ENCODE measurements at regions not wholly inside any gene's neighbourhood (a gene's known extent, or its start where the extent isn't known, plus 50 kb on each side); places are given as distances from the start of the nearest gene placed in this dataset.
"Not testable (repeated sequence)": the region's sequence is repeated elsewhere in the genome, so short reads cannot be mapped to it uniquely, and the experiment has no call there.

DNA sequence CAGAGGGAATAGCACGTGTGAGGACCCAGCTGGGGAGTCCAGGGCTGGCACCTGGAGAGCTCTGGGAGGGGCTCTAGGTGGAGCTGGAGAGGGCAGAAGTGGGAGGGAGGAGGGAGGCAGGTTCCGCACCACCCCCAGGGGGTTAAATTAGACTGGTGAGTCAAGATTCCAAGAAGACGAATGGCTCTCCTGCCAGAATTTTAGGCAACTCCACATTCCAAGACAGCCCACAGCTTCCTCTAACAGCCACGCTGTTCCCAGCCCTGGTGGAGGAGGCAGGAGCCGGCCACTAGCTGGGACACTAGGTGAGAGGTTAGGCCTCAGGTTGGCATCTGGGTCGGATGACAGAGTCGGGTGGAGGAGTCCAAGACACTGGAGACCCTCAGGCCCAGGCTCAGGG lies 60.2 kb downstream of the TFAP2C start:
- DNase-seq (ENCODE audit: low spot score): no peak

DNA sequence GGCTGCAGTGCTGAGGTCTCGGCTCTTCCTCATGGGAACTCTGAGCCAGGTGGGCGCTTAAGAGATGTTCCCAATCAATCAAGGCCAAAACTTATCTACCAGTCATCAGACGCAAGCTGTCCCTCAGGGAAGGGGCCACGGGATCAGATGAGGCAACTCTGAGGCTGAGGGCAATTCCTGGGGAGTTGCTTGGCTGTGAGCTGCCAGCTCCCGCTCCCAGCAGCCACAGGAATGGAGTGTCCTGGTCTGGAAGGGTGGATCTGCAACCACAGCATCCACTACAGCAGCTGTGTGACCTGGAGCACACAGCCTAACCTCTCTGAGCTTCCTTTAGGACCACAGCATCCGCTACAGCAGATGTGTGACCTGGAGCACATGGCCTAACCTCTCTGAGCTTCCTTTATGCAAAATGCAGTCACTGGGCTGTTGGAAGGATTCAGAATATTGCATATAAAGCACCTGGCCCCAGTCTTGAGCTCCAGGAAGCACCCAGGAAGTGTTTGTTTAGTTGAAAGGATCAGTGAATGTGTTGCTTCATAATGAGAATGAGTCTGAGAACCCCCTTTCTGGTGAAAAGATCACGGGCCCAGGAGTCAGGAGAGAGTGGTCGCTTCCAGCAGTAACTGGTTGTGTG lies 60.9 kb downstream of the TFAP2C start:
- DNase-seq (ENCODE audit: low spot score): no peak

DNA sequence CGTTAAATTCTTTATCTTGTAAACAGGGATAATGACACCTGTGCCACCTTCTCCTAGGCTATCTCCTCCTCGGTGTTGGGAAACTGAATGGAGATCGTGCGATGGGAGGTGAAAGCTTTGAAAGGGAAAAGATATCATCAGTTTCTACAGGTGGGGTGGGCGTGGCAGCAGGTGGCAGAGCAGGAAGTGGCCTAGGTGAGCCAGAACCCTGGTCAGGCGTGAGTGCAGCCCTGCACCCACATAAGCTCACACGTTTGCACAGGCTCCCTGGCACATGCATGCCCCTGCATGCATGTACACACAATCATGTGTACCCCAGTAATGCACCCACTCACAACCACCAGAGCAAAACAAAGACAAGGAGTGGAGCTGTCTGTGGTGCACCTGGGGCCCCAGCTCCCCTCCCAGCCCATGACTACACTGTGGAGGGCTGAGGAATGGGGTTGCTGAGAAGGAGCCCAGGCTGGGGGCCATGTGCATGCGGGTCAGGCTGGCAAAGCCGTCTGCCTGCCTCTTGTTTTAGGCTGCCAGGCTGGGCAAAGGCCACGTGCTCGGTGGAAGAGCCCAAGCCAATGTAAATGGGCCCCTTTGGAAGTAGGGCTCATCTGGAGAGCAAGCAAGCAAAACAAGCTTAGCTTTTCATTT lies 61.5 kb downstream of the TFAP2C start:
- DNase-seq (ENCODE audit: low spot score): no peak

DNA sequence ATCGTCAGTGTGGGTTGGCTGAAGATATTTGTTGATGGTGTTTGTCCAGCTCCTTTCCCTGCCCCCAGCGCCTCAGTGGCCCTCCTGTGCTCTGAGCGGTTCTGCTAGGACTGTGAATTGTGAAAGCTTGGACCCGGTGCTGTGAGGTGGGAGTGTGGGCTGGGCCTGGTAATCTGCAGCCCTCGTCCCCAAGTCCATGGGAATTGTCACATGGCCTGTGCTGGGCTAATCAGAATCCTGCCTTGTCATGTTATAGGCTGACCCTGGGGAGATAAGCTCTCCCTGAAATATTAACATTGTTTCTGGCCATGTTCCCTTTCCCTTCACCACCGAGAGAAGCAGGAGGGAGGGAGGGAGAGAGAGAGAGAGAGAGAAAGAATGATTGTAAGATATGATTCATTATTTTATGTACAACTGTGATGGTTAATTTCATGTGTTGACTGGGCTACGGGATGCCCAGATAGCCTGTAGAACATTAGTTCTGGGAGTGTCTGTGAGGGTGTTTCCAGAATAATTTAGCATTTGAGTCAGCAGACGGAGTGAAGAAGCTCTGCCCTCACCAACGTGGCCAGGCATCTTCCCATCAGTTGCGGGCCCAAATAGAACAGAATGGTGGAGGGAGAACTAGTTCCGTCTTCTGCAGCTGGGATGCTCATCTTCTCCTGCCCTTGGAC lies 62.4 kb downstream of the TFAP2C start:
- no peak for DNase-seq (ENCODE audit: low spot score)

DNA sequence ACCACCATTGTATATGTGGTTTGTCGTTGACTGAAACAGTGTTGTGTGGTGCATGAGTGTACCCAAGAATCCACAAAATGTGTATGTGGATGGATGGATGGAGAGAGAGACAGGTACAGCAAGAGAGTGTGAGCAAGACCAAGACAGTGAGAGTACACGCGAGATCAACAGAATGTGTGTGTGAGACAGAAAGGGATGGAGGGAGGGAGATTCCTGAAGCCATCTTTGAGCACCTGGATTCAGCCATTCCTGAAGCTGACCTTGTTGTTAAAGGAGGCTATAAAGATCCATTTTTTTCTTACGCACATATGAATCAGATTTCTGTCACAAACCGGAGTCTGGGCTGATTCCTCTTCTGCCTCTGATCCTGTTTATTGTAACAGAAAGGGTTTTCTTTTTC lies 64.1 kb downstream of the TFAP2C start:
- DNase-seq (ENCODE audit: low spot score): no peak

DNA sequence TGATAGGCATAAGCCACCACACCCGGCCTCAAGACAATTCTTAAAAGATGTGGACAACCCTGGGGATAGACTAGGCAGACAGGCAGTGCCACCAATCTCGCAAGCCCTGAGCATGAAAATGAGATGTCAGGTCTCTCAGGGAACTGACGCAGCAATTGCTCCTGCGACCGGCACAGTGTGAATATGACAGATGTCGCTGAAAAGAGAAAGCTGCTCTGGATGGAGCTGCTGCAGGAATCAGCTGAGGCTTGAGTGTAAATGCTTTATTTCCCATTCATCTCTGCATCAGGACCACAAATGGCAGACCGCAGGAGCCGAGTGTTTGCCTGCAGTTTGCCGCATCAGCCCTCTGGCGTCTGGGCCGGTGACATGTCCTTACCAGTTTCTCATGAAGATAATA lies 68.4 kb downstream of the TFAP2C start:
- DNase-seq (ENCODE audit: low spot score): no peak

DNA sequence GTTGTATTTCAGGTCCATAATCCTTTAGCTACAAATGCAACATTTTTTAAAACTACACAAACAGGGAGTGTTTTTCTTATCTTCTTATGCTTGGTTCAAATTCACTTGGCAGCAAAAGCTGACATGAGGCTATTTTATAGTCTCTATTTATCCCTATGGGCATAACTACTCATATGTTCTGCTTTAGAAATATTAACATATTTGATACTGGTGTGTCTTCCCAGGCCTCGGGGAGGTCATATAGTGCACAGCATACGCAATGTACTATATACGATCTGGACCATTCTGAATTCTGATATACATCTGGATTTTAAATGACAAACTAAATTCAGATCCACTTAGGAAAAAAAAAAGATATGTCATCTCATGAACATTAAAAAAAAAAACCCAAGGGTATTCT lies 69.2 kb downstream of the TFAP2C start:
- DNase-seq (ENCODE audit: low spot score): no peak

DNA sequence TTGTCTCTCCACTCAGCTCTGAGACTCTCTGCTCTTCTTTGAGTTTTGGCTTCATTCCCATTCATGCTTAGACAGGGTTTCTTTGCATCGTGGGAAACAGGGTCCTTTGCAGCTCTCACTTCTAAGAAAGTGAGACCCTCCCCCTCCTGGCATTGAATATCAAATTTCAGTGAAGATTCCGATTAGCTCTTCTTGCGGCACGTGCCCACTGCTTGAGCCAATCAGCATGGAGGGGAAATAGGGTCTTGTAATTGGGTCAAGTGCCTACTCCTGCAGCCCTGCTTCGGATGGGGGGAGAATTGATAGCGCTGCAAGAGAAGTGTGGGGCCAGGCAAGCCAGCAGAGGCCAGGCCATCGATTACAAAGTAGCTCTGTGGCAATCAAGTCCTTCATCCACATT lies 69.6 kb downstream of the TFAP2C start:
- DNase-seq (ENCODE audit: low spot score): no peak

DNA sequence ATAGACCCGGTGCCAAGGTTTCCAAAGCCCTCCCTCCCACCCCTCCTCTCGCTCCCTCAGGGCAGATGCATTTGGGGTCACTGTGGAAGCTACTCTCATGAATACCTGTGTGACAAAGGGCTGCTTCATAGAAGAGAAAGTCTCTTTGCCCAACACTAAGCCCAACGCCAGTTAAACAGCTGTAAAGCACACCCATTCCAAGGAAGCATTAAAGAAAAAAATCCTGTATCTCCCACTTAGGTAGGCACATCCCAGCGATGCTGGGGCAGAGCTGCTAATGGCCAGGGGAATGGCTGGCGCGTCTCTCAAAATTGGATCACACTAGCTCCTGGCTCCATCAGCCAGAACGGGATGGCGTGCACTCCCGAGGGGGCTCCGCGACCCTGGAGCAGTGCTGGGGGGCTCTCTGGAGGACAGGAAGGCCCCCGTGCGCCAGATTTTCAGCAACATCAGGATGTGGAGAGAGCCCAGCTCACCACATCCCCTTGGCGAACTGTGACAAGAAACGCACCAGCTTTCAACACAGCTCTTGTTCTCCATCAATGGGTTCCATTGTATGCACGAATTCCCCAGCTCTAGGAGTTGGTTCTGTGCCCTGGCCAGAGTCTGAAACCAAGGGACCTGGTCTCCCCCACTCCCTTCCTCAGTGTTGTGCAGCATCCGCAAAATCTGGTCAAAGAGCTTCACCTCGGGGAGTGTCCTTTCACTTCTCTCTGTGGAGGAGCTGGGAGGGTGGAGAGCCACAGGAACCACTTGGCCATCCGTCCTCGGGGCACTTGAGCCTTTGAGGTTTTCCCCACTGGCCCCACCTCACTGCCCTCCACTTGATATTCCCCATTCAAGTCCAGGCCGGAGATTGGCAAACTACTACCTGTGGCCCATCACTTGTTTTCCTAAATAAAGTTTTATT lies 74.1 kb downstream of the TFAP2C start:
- DNase-seq (ENCODE audit: low spot score): no peak

DNA sequence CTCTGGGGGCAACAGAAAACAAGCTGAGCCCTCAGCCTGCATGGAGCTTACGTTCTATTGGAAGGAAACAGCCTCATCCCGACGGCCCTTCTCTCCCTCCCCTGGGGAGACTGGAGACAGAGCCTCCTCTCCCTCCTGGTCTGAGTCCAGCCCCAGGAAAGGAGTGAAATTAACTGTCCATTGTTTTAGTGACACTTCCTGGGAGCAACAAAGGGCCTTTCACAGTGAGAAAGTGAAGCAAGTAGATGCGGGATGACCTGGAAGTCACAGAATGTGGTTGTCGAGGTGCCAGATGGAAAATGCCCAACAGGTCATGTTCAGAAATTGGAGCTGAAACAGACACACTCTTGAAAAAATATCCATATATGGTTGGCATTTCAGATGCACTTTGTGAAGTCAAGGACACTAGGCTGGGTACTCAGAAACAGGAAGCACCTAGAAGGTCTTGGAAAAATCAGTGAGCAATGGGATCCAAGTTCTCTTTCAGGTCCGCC lies 77.8 kb downstream of the TFAP2C start:
- DNase-seq (ENCODE audit: low spot score): no peak

DNA sequence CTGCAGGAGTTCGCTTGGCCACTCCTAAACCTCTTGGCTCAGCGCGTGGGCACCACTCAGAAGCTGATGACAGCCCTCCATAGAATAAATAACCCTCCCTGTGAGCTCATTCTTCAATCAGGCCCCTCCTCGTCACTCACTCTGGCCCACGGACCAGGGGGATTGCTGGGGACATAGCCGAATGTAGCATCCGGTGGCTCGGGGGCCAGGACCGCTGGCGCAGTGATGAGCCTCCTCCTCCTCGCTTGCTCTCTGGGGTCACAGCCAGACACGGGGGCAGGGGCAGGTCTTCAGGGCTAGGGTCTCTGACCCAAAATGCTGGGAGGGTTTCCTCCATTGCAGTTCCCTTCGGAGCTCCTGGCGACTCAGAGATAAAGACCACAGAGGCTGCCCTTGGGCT lies 79.9 kb downstream of the TFAP2C start:
- no peak for DNase-seq (ENCODE audit: low spot score)

DNA sequence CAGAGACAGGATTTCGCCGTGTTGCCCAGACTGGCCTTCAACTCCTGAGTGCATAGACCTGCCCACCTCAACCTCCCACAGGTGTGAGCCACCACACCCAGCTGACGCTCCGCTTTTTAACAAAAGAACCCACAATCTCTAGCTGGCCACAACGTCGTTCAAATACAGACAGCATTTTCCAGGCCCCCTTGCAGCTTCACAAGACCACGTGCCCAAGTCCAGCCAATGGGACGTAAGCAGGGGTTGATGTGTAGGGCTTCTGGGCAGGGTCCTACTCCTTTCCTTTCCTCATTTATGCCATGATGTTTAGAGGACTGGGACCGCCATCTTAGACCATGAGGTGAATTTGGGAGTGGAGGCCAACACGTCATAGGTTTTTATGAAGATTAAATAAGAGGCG lies 81.0 kb downstream of the TFAP2C start:
- no peak for DNase-seq (ENCODE audit: low spot score)

DNA sequence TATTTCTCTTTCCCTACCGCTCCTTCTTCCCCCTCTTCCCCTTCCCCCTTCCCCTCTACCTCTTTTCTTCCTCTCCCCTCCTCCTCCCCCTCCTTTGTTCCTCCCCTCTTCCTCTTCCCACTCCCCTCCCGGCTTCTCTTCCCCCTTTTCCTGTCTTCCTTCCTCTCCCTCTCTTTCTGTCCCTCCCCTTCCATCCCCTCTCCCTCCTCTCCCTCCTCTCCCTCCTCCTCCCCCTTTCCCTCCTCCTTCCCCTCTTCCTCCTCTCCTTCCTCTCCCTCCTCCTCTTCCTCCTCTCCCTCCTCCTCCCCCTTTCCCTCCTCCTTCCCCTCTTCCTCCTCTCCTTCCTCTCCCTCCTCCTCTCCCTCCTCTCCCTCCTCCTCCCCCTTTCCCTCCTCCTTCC lies 81.5 kb downstream of the TFAP2C start:
- DNase-seq (ENCODE audit: low spot score): not testable (repeated sequence)

DNA sequence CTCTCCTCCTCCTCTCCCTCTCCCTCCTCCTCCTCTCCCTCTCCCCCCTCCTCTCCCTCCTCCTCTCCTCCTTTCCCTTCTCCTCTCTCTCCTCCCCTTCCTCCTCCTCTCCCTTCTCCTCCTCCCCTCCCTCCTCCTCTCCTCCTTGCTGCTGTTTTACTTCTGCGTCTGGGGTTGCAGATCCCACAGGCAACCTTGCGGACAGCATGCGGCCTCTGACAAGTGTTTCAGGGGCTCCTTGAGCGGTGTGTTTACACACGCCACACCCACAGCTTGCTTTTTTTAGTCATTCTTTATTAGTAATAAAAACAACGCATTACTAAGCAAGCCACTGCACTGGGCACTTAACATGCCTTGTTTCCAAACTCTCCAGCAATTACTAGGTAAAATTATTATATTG lies 81.9 kb downstream of the TFAP2C start:
- no peak for DNase-seq (ENCODE audit: low spot score)

DNA sequence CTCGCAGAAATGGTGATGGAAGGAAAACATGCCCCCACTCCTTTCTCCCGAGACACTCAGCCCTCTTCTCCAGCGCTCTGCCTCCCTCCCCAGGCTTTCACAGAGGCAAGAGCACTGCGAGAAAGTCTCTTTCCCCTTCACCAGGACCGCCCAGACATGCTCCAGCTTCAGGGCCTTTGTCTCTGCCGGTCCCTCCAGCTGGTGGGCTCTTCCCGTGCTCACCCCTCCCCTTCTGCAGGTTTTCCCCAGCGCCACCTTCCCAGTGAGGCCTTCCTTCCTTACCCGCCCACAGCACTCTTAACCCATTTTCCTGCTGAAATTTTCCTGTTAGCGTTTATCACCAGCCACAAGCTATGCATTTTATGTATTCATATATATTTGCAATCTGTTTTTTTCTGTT lies 86.2 kb downstream of the TFAP2C start:
- no peak for DNase-seq (ENCODE audit: low spot score)

DNA sequence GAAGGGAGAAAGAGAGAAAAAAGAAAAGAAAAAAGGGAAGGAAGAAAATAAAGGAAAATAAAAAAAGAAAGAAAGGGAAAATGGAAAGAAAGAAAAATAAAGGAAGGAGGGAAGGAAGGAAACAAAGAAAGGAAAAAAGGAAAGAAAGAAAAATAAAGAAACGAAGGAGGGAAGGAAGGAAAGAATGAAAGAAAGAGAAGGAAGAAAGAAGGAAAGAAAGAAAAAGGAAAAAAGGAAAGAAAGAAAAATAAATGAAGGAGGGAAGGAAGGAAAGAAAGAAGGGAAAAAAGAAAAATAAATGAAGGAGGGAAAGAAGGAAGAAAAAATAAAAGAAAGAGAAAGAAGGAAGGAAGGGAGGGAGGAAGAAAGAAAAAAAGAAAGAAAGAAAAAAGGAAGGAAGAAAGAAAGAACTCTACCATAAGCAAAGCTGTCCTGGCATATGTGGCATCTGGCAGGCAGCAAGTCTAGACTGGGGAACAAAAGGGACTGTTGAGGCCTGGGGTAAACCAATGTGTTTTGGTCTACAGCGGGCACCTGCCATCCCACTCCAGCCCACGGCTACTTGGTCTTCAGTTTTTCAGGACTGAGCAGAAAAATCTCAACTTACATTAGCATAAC lies 86.9 kb downstream of the TFAP2C start:
- DNase-seq (ENCODE audit: low spot score): no peak

DNA sequence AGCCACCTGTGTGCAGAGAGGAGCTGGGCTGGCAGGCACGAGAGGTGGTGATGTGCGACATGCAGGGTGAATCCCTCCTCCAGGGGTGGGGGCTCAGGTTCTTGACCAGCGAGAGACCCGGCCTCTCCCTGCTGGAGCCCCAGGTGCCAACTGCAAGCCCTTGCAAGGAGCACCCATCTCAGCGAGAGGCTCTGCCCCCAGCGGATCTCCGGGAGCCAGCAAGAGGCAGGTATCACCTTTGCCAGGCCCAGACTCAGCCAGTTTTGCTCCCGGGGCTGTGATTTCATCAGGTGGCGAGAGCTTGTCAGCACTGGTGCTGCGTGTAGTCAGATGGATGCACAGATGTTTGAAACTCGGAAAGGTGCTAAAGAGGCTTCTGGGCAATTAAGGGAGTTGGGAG lies 87.7 kb downstream of the TFAP2C start:
- DNase-seq (ENCODE audit: low spot score): no peak

DNA sequence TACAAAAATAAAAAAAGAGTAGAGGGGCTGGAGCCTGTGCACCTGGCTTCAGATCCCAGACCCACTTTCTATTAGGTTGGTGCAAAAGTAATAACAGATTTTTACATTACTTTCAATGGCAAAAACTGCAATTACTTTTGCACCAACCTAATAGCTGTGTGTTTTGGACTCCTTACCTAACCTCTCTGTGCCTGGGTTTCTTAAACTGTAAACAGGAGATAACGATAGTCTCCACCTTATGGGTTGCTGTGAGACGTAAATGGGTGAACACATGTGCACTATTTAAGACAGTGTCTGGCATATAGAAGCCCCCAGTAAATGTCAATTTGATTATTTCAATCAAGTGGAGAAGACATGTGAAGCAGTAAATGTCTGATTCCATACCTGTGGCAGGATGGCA lies 89.7 kb downstream of the TFAP2C start:
- no peak for DNase-seq (ENCODE audit: low spot score)

DNA sequence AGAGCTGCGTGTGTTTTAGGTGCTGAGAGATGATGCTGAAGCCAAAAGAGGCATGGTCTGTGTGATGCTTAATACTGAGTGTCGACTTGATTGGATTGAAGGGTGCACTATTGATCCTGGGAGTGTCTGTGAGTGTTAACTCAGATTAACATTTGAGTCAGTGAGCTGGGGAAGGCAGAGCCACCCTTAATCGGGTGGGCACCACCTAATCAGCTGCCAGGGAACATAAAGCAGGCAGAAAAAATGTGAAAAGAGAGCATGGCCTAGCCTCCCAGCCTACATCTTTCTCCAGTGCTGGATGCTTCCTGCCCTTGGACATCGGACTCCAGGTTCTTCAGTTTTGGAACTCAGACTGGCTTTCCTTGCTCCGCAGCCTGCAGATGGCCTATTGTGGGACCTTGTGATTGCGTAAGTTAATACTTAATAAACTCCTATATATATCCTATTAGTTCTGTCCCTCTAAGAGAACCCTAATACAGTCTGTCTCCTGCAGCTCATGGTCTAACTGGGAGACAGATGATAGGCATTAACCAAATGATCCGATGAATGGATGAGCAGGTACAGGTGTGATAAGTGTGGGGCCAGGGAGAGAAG lies 91.6 kb downstream of the TFAP2C start:
- no peak for DNase-seq (ENCODE audit: low spot score)

DNA sequence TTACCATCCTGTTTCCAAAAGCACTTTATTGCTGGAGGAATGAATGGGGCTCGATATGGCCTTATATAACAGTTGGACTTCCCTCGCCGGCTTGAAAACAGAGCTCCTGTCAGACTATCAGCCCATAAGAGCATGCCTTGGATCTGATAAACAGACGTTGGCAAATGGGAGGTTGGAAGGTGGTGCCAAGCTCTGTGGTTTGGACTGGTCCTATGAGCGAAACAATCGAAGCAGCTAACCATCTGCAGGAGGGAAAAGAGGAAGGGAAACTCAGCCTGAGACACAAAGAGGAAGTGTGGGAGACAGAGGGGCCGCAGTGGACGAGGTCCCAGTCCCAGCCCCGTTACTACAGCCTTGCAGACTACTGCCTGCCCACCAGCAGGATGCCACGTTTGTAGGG lies 92.9 kb downstream of the TFAP2C start:
- peak; percentile 74 for DNase-seq (ENCODE audit: low spot score)

DNA sequence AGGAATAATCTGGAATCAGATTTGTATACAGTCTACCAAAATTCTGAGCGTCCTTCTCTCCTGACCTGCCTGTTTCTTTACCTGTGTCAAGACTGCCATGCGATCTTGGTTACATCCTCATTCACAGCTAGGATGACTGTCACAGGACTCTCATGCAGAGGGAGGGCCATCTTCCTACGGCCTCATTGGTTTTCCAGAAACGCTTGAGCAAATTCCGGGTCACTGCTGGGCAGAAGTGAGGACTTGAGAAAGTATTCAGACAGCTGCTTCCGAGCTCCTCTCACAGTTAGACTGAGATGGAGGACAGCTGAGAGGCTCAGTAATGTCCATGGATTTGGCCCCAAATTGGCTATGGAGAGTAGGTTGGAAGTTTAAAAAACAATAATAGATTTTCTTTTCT lies 94.2 kb downstream of the TFAP2C start:
- no peak for DNase-seq (ENCODE audit: low spot score)

Measured in cerebellar cortex (tissue), 1 donor.